Mesenchymal stem cell (in vitro differentiated cells and primary cell): ENCODE measurements at regions not wholly inside any gene's neighbourhood (a gene's known extent, or its start where the extent isn't known, plus 50 kb on each side); places are given as distances from the start of the nearest gene placed in this dataset.

Experiments used
- DNase-seq: peaks from one replicate; pipeline ENCODE4 v3.0.0-alpha.2; 2013
- H2AFZ ChIP-seq: one replicate; pipeline ENCODE4 v1.6.1; 2013; ENCODE audit warnings: low read depth, mild to moderate bottlenecking, control low read depth, inconsistent platforms, low read length, moderate library complexity
- H2AK5ac ChIP-seq: 2 replicates; pipeline ENCODE4 v1.6.1; 2013; ENCODE audit warnings: low read length, moderate library complexity, mild to moderate bottlenecking, inconsistent platforms; ENCODE audit not compliant: severe bottlenecking
- H2BK120ac ChIP-seq: one replicate; pipeline ENCODE4 v1.6.1; 2013; ENCODE audit warnings: low read depth, mild to moderate bottlenecking, inconsistent platforms, low read length, moderate library complexity
- H2BK12ac ChIP-seq, 2 experiments: one replicate each; pipeline ENCODE4 v1.6.1; 2013; ENCODE audit warnings: inconsistent platforms in 2 of 2, low read length in 2 of 2, mild to moderate bottlenecking in 2 of 2, moderate library complexity in 2 of 2, control low read depth in 1 of 2
- H2BK15ac ChIP-seq: one replicate; pipeline ENCODE4 v1.6.1; 2013; ENCODE audit warnings: mild to moderate bottlenecking, low read depth, inconsistent platforms; ENCODE audit not compliant: poor library complexity, severe bottlenecking
- H2BK5ac ChIP-seq: 2 replicates; pipeline ENCODE4 v1.6.1; 2013; ENCODE audit warnings: low read depth, mild to moderate bottlenecking, low read length, control low read depth, inconsistent platforms; ENCODE audit not compliant: poor library complexity, severe bottlenecking
- H3K14ac ChIP-seq, 2 experiments: one replicate each; pipeline ENCODE4 v1.6.1; 2013; ENCODE audit warnings: inconsistent platforms in 2 of 2, low read length in 2 of 2, control low read depth in 1 of 2, mild to moderate bottlenecking in 1 of 2, moderate library complexity in 1 of 2
- H3K18ac ChIP-seq, 2 experiments: one replicate each; pipeline ENCODE4 v1.6.1; 2013; ENCODE audit warnings: inconsistent platforms in 2 of 2, low read length in 2 of 2, control low read depth in 1 of 2, low read depth in 1 of 2, mild to moderate bottlenecking in 1 of 2
- H3K23ac ChIP-seq, 2 experiments: one replicate each; pipeline ENCODE4 v1.6.1; 2013; ENCODE audit warnings: inconsistent platforms in 2 of 2, low read length in 2 of 2, mild to moderate bottlenecking in 2 of 2, moderate library complexity in 2 of 2, control low read depth in 1 of 2
- H3K27ac ChIP-seq: 2 replicates; pipeline ENCODE4 v1.5.1; 2013; ENCODE audit warnings: mild to moderate bottlenecking, moderate library complexity, low read length, control low read depth, inconsistent platforms; ENCODE audit not compliant: poor library complexity, severe bottlenecking
- H3K27me3 ChIP-seq, 2 experiments: 2 replicates each; pipeline versions ENCODE4 v1.6.1 to v1.7.0; 2013; ENCODE audit warnings: low read length in 2 of 2, mild to moderate bottlenecking in 2 of 2, moderate library complexity in 2 of 2, control low read depth in 1 of 2, inconsistent platforms in 1 of 2; ENCODE audit not compliant: control insufficient read depth in 1 of 2, insufficient read depth in 1 of 2
- H3K36me3 ChIP-seq, 2 experiments: 2 replicates each; pipeline versions ENCODE4 v1.6.1 to v1.7.0; 2013; ENCODE audit warnings: low read length in 2 of 2, control low read depth in 1 of 2, inconsistent platforms in 1 of 2, low read depth in 1 of 2, mild to moderate bottlenecking in 1 of 2; ENCODE audit not compliant: insufficient read depth in 2 of 2, control insufficient read depth in 1 of 2
- H3K4ac ChIP-seq, 2 experiments: one replicate each; pipeline ENCODE4 v1.6.1; 2013; ENCODE audit warnings: inconsistent platforms in 2 of 2, low read length in 2 of 2, mild to moderate bottlenecking in 2 of 2, moderate library complexity in 2 of 2, control low read depth in 1 of 2, low read depth in 1 of 2
- H3K4me1 ChIP-seq: 2 replicates; pipeline ENCODE4 v1.6.1; 2013; ENCODE audit warnings: low read depth, low read length, control low read depth; ENCODE audit not compliant: control insufficient read depth, insufficient read depth
- H3K4me2 ChIP-seq: 2 replicates; pipeline ENCODE4 v1.6.1; 2013; ENCODE audit warnings: low read length, mild to moderate bottlenecking, inconsistent platforms; ENCODE audit not compliant: poor library complexity, severe bottlenecking
- H3K4me3 ChIP-seq, 2 experiments: 2 replicates each; pipeline versions ENCODE4 v1.5.1 to v1.7.0; 2013; ENCODE audit warnings: low read length in 2 of 2, mild to moderate bottlenecking in 2 of 2, control low read depth in 1 of 2, low read depth in 1 of 2; ENCODE audit not compliant: insufficient read depth in 1 of 2
- H3K79me1 ChIP-seq: replicated peaks from 2 replicates; pipeline ENCODE4 v1.6.1; 2013; ENCODE audit warnings: mild to moderate bottlenecking, control low read depth, low read length, inconsistent platforms; ENCODE audit not compliant: poor library complexity, severe bottlenecking
- H3K9ac ChIP-seq: 2 replicates; pipeline ENCODE4 v1.7.0; 2013; ENCODE audit warnings: mild to moderate bottlenecking, low read length, moderate library complexity
- H3K9me3 ChIP-seq: 2 replicates; pipeline ENCODE4 v1.7.0; 2013; ENCODE audit warnings: mild to moderate bottlenecking, low read length; ENCODE audit not compliant: control insufficient read depth
- H4K8ac ChIP-seq: one replicate; pipeline ENCODE4 v1.6.1; 2013; ENCODE audit warnings: inconsistent platforms, mild to moderate bottlenecking, low read length, moderate library complexity
- H4K91ac ChIP-seq: one replicate; pipeline ENCODE4 v1.6.1; 2013; ENCODE audit warnings: mild to moderate bottlenecking, low read length, inconsistent platforms
- WGBS: methylation state at CpG from one replicate; pipeline ENCODE4 v1.1.7; 2013; ENCODE audit warnings: mixed read lengths; 5-methylcytosine and 5-hydroxymethylcytosine counted together

- Histone ChIP-seq H3K36me3 (no peaks in the 10 kb centered on the region), H3K4me3 (no peak overlapping the region), H4K91ac (no peak overlapping the region), H3K9me3 (no peaks in the 10 kb centered on the region), H3K79me1 (no peaks in the 10 kb centered on the region), H3K4me1 (no peaks in the 10 kb centered on the region), H2AK5ac (no peak overlapping the region), H2BK120ac (no peak overlapping the region), H3K23ac (no peak overlapping the region), H3K9ac (no peak overlapping the region), H3K4ac (no peak overlapping the region), H2BK5ac (no peak overlapping the region), H2AFZ (no peak overlapping the region), H2BK12ac (no peak overlapping the region), H2BK15ac (no peak overlapping the region), H3K4me2 (no peak overlapping the region), H4K8ac (no peak overlapping the region), H3K27me3 (no peaks in the 10 kb centered on the region), H3K27ac (no peak overlapping the region), H3K14ac (no peak overlapping the region), H3K18ac (no peak overlapping the region)
- DNase-seq, result no peak
Measured at GRCh38 chr2:173690349-173690748, 274.8 kb downstream of the SP3 start.

GRCh38 chr2:173692068-173692467 is 273.1 kb downstream of the SP3 start:
- H2AFZ ChIP-seq, result no peak overlapping the region
- no peak overlapping the region for H2BK120ac ChIP-seq
- no peak overlapping the region for H3K4me2 ChIP-seq
- 97% methylated on average over 3 of the region's 5 CpGs for WGBS
- H3K18ac ChIP-seq, result no peak overlapping the region
- H3K36me3 ChIP-seq, result no peaks in the 10 kb centered on the region
- no peak overlapping the region for H3K4ac ChIP-seq
- no peak overlapping the region for H3K4me3 ChIP-seq
- H4K8ac ChIP-seq, result no peak overlapping the region
- H3K79me1 ChIP-seq, result no peaks in the 10 kb centered on the region
- no peak overlapping the region for H2BK15ac ChIP-seq
- H3K9me3 ChIP-seq, result no peaks in the 10 kb centered on the region
- H3K14ac ChIP-seq, result no peak overlapping the region
- no peak overlapping the region for H2AK5ac ChIP-seq
- no peak overlapping the region for H2BK12ac ChIP-seq
- H3K27ac ChIP-seq, result no peak overlapping the region
- no peaks in the 10 kb centered on the region for H3K27me3 ChIP-seq
- no peak overlapping the region for H3K9ac ChIP-seq
- no peak for DNase-seq
- H3K23ac ChIP-seq, result no peak overlapping the region
- H2BK5ac ChIP-seq, result no peak overlapping the region
- H3K4me1 ChIP-seq, result no peaks in the 10 kb centered on the region
- H4K91ac ChIP-seq, result no peak overlapping the region

- H3K9ac ChIP-seq, result no peak overlapping the region
- WGBS, result 75% methylated on average over 4 of the region's 5 CpGs
- no peak overlapping the region for H2BK12ac ChIP-seq
- no peak overlapping the region for H3K4ac ChIP-seq
- no peak overlapping the region for H3K18ac ChIP-seq
- H3K14ac ChIP-seq, result no peak overlapping the region
- no peak overlapping the region for H3K27ac ChIP-seq
- H3K23ac ChIP-seq, result no peak overlapping the region
- H3K79me1 ChIP-seq, result no peaks in the 10 kb centered on the region
- H3K27me3 ChIP-seq, result no peaks in the 10 kb centered on the region
- H2AFZ ChIP-seq, result no peak overlapping the region
- no peak overlapping the region for H2BK5ac ChIP-seq
- no peak overlapping the region for H3K4me2 ChIP-seq
- H2BK120ac ChIP-seq, result no peak overlapping the region
- no peak overlapping the region for H2AK5ac ChIP-seq
- H4K91ac ChIP-seq, result no peak overlapping the region
- no peak overlapping the region for H4K8ac ChIP-seq
- H3K4me3 ChIP-seq, result no peak overlapping the region
- H2BK15ac ChIP-seq, result no peak overlapping the region
- H3K36me3 ChIP-seq, result no peaks in the 10 kb centered on the region
- DNase-seq, result no peak
- H3K4me1 ChIP-seq, result no peaks in the 10 kb centered on the region
- H3K9me3 ChIP-seq, result no peaks in the 10 kb centered on the region
Measured at GRCh38 chr2:173693044-173693589, 272.1 kb downstream of the SP3 start.

GRCh38 chr2:173696274-173696673 is 268.9 kb downstream of the SP3 start:
- WGBS, result 84% methylated on average over 5 of the region's 5 CpGs
- H2BK15ac ChIP-seq, result no peak overlapping the region
- H3K14ac ChIP-seq, result no peak overlapping the region
- H3K9ac ChIP-seq, result no peak overlapping the region
- H3K9me3 ChIP-seq, result no peaks in the 10 kb centered on the region
- H3K36me3 ChIP-seq, result no peaks in the 10 kb centered on the region
- H2AFZ ChIP-seq, result no peak overlapping the region
- H2BK120ac ChIP-seq, result no peak overlapping the region
- no peak overlapping the region for H2AK5ac ChIP-seq
- H2BK12ac ChIP-seq, result no peak overlapping the region
- no peak overlapping the region for H3K4ac ChIP-seq
- no peak overlapping the region for H3K4me3 ChIP-seq
- H3K23ac ChIP-seq, result no peak overlapping the region
- no peaks in the 10 kb centered on the region for H3K4me1 ChIP-seq
- no peak overlapping the region for H3K4me2 ChIP-seq
- no peaks in the 10 kb centered on the region for H3K27me3 ChIP-seq
- no peaks in the 10 kb centered on the region for H3K79me1 ChIP-seq
- no peak overlapping the region for H3K18ac ChIP-seq
- H3K27ac ChIP-seq, result no peak overlapping the region
- H2BK5ac ChIP-seq, result no peak overlapping the region
- no peak overlapping the region for H4K8ac ChIP-seq
- H4K91ac ChIP-seq, result no peak overlapping the region
- DNase-seq, result no peak
